HCT116 (cell line): ENCODE measurements at regions not wholly inside any gene's neighbourhood (a gene's known extent, or its start where the extent isn't known, plus 50 kb on each side); places are given as distances from the start of the nearest gene placed in this dataset.

Experiments used
- EZH2phosphoT487 ChIP-seq: fragments of 200-600 bp; IDR thresholded peaks from 2 replicates; pipeline ENCODE4 v1.6.1; 2018; ENCODE audit warnings: antibody characterized with exemption, borderline replicate concordance
- POLR2A ChIP-seq: IDR thresholded peaks from 2 replicates; pipeline ENCODE4 v1.7.0; 2011; ENCODE audit warnings: borderline replicate concordance; ENCODE audit not compliant: insufficient read depth, insufficient read length; ENCODE audit errors: extremely low read depth
- POLR2AphosphoS5 ChIP-seq: IDR thresholded peaks from 2 replicates; pipeline ENCODE4 v1.6.1; 2011; ENCODE audit warnings: mild to moderate bottlenecking, low read depth, low read length, moderate library complexity
- SRF ChIP-seq: IDR thresholded peaks from 2 replicates; pipeline ENCODE4 v1.6.1; 2012; ENCODE audit warnings: low read depth
- ZNF274 ChIP-seq: fragments of 200-500 bp; sonication (Bioruptor generic); IDR thresholded peaks from 2 replicates; pipeline ENCODE4 v1.6.1; 2014; ENCODE audit warnings: mild to moderate bottlenecking, low read depth, low read length, inconsistent platforms
- TF ChIP-seq, protein P1 (sequence below), 3 experiments: fragments of 200-600 bp in 1 of 3; sonication (generic) in 1 of 3; IDR thresholded peaks in 2 of 3; conservative IDR thresholded peaks in 1 of 3; 2 replicates each; pipeline ENCODE4 v1.5.1; 2012 to 2017; ENCODE audit warnings: low read depth in 2 of 3, low read length in 2 of 3, antibody characterized with exemption in 1 of 3, borderline replicate concordance in 1 of 3, control low read depth in 1 of 3, mild to moderate bottlenecking in 1 of 3, mixed read lengths in 1 of 3, mixed run types in 1 of 3, moderate library complexity in 1 of 3; ENCODE audit not compliant: insufficient read depth in 1 of 3

DNA sequence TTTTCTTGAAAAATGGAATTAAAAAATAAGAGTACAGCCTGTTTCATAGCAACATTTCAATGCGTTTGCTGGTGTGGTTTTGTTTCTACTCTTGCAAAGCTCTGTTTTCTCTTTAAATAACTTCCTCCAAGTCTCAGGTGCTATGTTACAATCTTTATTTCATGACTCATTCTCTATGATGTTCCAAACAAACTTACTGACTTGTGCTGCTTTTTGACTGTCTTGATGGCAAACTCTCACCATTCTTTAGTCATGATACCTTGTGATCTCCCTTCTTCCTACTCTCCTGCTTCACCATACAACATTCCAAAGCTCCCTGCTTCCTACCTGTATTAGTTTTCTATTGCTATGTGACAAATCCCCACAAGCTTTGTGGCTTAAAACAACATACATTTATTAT, 166.1 kb downstream of the C11orf91 start:
- TF ChIP-seq EZH2phosphoT487 = no peak
- TF ChIP-seq POLR2A = no peak
- TF ChIP-seq, protein P1, sequence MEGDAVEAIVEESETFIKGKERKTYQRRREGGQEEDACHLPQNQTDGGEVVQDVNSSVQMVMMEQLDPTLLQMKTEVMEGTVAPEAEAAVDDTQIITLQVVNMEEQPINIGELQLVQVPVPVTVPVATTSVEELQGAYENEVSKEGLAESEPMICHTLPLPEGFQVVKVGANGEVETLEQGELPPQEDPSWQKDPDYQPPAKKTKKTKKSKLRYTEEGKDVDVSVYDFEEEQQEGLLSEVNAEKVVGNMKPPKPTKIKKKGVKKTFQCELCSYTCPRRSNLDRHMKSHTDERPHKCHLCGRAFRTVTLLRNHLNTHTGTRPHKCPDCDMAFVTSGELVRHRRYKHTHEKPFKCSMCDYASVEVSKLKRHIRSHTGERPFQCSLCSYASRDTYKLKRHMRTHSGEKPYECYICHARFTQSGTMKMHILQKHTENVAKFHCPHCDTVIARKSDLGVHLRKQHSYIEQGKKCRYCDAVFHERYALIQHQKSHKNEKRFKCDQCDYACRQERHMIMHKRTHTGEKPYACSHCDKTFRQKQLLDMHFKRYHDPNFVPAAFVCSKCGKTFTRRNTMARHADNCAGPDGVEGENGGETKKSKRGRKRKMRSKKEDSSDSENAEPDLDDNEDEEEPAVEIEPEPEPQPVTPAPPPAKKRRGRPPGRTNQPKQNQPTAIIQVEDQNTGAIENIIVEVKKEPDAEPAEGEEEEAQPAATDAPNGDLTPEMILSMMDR (IDR thresholded peaks at IDR 0.05 in 2 of 3, conservative IDR thresholded peaks at IDR 0.05 in 1 of 3; ENCODE audit: borderline replicate concordance in 1 of 3, insufficient read depth in 1 of 3, low read depth in 2 of 3, low read length in 2 of 3) = no peak
- TF ChIP-seq POLR2AphosphoS5 = no peak
- TF ChIP-seq SRF = no peak
- TF ChIP-seq ZNF274 = no peak
